Natural killer cell (primary cell): ENCODE measurements at regions not wholly inside any gene's neighbourhood (a gene's known extent, or its start where the extent isn't known, plus 50 kb on each side); places are given as distances from the start of the nearest gene placed in this dataset.

Experiments used
- ATAC-seq, 3 donors: fragments of 150-1000 bp in 2 of 3; fragments of 200-7000 bp in 1 of 3; cut with Tn5 transposase; 1 replicate in 1 of 3; 2 replicates in 2 of 3; pipeline ENCODE4 v1.10.0; 2021; ENCODE audit warnings: mild to moderate bottlenecking in 2 of 3, moderate library complexity in 2 of 3
- DNase-seq, 2 donors: peaks; one replicate each; pipeline versions ENCODE4 v3.0.0 to v3.0.0-alpha.2; 2013 to 2021; ENCODE audit warnings: mixed read lengths in 1 of 2
- H3K27ac ChIP-seq: one replicate; pipeline ENCODE4 v1.5.1; 2013; ENCODE audit warnings: mild to moderate bottlenecking, low read length
- H3K27me3 ChIP-seq: one replicate; pipeline ENCODE4 v1.6.1; 2013; ENCODE audit warnings: low read length; ENCODE audit not compliant: control insufficient read depth, insufficient read depth
- H3K36me3 ChIP-seq: one replicate; pipeline ENCODE4 v1.6.1; 2013; ENCODE audit warnings: low read length; ENCODE audit not compliant: control insufficient read depth, insufficient read depth
- H3K4me1 ChIP-seq: one replicate; pipeline ENCODE4 v1.6.1; 2013; ENCODE audit warnings: low read length; ENCODE audit not compliant: control insufficient read depth, insufficient read depth
- H3K4me3 ChIP-seq: one replicate; pipeline ENCODE4 v1.5.1; 2013; ENCODE audit warnings: low read length
- H3K9me3 ChIP-seq: one replicate; pipeline ENCODE4 v1.6.1; 2013; ENCODE audit warnings: low read length; ENCODE audit not compliant: control insufficient read depth, insufficient read depth
- H3K27ac Mint-ChIP-seq, 2 donors: one replicate each; pipeline ENCODE4 v1.8.0; 2022; ENCODE audit warnings: mild to moderate bottlenecking in 2 of 2, mixed read lengths in 2 of 2, moderate library complexity in 1 of 2
- H3K27me3 Mint-ChIP-seq, 2 donors: one replicate each; pipeline ENCODE4 v1.8.0; 2022; ENCODE audit warnings: low read depth in 2 of 2, mixed read lengths in 2 of 2
- H3K36me3 Mint-ChIP-seq: one replicate; pipeline ENCODE4 v1.8.0; 2022; ENCODE audit warnings: mixed read lengths
- H3K4me1 Mint-ChIP-seq, 2 donors: one replicate each; pipeline ENCODE4 v1.8.0; 2022; ENCODE audit warnings: mixed read lengths in 2 of 2
- H3K4me3 Mint-ChIP-seq: one replicate; pipeline ENCODE4 v1.8.0; 2022; ENCODE audit warnings: mild to moderate bottlenecking, moderate library complexity, mixed read lengths
- H3K9me3 Mint-ChIP-seq, 2 donors: one replicate each; pipeline ENCODE4 v1.8.0; 2022; ENCODE audit warnings: mixed read lengths in 2 of 2
- WGBS: methylation state at CpG from one replicate; pipeline ENCODE4 v1.1.7; 2013; ENCODE audit warnings: missing lambda C conversion rate; ENCODE audit not compliant: insufficient coverage; 5-methylcytosine and 5-hydroxymethylcytosine counted together
- intact Hi-C: fragments of 100-400 bp; cut with micrococcal nuclease; formaldehyde crosslinking; loops from one replicate; pipeline ENCODE4 v1.14.2; 2022
- TF ChIP-seq, protein P1 (sequence below): fragments of 200-600 bp; IDR thresholded peaks from one replicate; pipeline ENCODE4 v1.8.0; 2022; ENCODE audit warnings: antibody characterized with exemption

DNA sequence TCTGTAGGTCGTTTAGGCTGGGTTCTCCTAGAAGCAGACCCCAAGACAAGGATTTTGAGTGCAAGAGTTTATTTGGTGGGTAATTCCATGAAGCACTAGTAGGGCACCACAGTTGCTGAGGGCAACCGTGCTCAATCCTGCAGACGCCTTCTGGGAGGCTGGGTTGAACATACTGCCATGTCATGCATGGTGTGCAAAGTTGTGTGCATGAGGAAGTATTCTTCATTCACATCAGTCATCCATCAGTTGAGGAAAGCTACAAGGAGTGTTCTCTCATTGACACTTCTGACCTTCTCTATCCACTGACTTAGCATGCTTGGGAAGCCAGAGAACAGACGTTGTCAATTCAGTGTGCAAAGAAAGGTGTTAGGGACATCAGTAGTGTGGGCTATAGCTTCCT lies 179.2 kb downstream of the PTPN11 start:
- DNase-seq (no peak), ATAC-seq (no peak)
- H3K27ac Mint-ChIP-seq: no peak overlapping the region
- intact Hi-C loops: no loop called here
- H3K27ac ChIP-seq: no peak overlapping the region
- H3K4me1 Mint-ChIP-seq: no peaks in the 10 kb centered on the region
- H3K4me1 ChIP-seq: no peaks in the 10 kb centered on the region
- H3K27me3 Mint-ChIP-seq: peaks cover 20 to 67% of the 10 kb centered on the region in 2 donors
- no peaks in the 10 kb centered on the region for H3K36me3 ChIP-seq
- H3K36me3 Mint-ChIP-seq: no peaks in the 10 kb centered on the region
- H3K4me3 Mint-ChIP-seq: no peak overlapping the region
- TF ChIP-seq, protein P1, sequence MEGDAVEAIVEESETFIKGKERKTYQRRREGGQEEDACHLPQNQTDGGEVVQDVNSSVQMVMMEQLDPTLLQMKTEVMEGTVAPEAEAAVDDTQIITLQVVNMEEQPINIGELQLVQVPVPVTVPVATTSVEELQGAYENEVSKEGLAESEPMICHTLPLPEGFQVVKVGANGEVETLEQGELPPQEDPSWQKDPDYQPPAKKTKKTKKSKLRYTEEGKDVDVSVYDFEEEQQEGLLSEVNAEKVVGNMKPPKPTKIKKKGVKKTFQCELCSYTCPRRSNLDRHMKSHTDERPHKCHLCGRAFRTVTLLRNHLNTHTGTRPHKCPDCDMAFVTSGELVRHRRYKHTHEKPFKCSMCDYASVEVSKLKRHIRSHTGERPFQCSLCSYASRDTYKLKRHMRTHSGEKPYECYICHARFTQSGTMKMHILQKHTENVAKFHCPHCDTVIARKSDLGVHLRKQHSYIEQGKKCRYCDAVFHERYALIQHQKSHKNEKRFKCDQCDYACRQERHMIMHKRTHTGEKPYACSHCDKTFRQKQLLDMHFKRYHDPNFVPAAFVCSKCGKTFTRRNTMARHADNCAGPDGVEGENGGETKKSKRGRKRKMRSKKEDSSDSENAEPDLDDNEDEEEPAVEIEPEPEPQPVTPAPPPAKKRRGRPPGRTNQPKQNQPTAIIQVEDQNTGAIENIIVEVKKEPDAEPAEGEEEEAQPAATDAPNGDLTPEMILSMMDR: no peak
- H3K9me3 Mint-ChIP-seq: no peaks in the 10 kb centered on the region
- H3K9me3 ChIP-seq: no peaks in the 10 kb centered on the region
- 75% methylated on average over 4 of the region's 4 CpGs for WGBS
- H3K4me3 ChIP-seq: no peak overlapping the region
- no peaks in the 10 kb centered on the region for H3K27me3 ChIP-seq

DNA sequence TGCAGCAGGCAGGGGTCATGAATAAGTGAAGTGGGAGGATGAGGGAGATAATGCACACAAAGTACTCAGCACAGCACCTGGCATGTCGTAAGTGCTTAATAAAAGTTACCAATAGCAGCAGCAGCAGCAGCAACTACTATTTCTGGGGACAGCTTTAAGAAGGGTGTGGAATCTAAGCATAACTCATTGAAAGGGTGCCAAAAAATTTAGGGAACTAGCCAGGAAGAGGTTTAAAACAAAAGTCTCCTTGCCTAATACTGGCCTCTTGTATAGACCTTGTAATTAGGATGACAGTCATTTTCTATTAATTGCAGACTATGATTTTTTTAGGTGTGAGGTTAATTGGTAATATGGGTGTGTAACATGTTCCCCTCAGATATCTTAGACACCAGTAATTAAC lies 179.9 kb downstream of the PTPN11 start:
- Histone ChIP-seq H3K36me3 (no peaks in the 10 kb centered on the region), H3K27ac (no peak overlapping the region), H3K9me3 (no peaks in the 10 kb centered on the region), H3K27me3 (no peaks in the 10 kb centered on the region), H3K4me1 (no peaks in the 10 kb centered on the region), H3K4me3 (no peak overlapping the region)
- Mint-ChIP-seq H3K27me3 (peaks cover 20 to 61% of the 10 kb centered on the region in 2 donors), H3K36me3 (no peaks in the 10 kb centered on the region), H3K4me1 (no peaks in the 10 kb centered on the region), H3K9me3 (no peaks in the 10 kb centered on the region), H3K4me3 (no peak overlapping the region), H3K27ac (no peak overlapping the region)
- no peak for DNase-seq
- intact Hi-C loops: no loop called here
- WGBS: 85% methylated on average over 1 of the region's 1 CpG
- TF ChIP-seq, protein P1: no peak
- no peak for ATAC-seq

DNA sequence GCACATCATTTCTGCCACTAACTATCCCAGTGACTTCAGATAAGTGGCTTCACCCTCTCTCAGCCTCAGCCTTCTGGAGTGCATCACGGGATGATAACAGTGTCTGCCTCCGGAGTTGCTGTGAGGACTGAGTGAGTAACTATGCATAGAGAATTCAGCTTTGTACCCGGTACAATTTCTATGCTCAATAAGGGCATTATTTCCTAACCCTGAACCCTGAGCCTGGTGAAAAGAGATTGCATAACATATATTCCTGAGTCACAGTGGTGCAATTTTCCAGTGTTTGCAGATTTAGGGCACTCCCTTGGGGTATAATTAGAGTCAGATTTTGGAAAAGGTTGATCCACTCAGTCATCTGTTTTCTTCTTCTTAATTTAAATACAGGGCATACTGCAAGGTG lies 181.1 kb downstream of the PTPN11 start:
- no peak for ATAC-seq
- Histone ChIP-seq H3K27ac (no peak overlapping the region), H3K4me3 (no peak overlapping the region), H3K36me3 (no peaks in the 10 kb centered on the region), H3K9me3 (no peaks in the 10 kb centered on the region), H3K4me1 (no peaks in the 10 kb centered on the region), H3K27me3 (no peaks in the 10 kb centered on the region)
- Mint-ChIP-seq H3K4me1 (no peaks in the 10 kb centered on the region), H3K27ac (no peak overlapping the region), H3K27me3 (peaks cover 18 to 64% of the 10 kb centered on the region in 2 donors), H3K36me3 (no peaks in the 10 kb centered on the region), H3K4me3 (no peak overlapping the region), H3K9me3 (no peaks in the 10 kb centered on the region)
- TF ChIP-seq, protein P1: no peak
- DNase-seq: no peak
- WGBS: 70% methylated on average over 3 of the region's 3 CpGs
- intact Hi-C loops: no loop called here

DNA sequence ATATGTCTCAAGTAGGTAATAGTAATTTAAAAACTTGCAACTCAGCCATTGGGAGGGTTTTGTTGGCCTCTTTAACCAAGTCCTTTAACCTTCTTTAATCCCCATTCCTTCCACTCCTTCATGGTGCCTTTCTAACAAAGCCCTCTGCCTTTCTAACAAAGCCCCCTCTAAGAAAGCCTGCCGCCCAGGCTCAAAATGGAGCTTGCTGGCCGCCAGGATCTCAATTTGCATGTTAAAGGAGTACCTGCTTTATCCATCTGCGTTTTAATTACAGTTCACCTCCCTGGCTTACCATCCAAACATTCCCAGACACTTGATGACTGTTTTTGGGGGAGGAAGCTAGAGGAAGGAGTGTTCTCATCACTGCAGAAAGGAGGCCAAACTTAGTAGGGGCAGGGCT lies 183.4 kb downstream of the PTPN11 start:
- Mint-ChIP-seq H3K36me3 (no peaks in the 10 kb centered on the region), H3K4me3 (no peak overlapping the region), H3K4me1 (no peaks in the 10 kb centered on the region), H3K27ac (no peak overlapping the region), H3K9me3 (no peaks in the 10 kb centered on the region), H3K27me3 (peaks cover 6 to 64% of the 10 kb centered on the region in 2 donors)
- intact Hi-C loops: no loop called here
- H3K27ac ChIP-seq: no peak overlapping the region
- H3K4me1 ChIP-seq: no peaks in the 10 kb centered on the region
- DNase-seq: no peak
- H3K27me3 ChIP-seq: no peaks in the 10 kb centered on the region
- WGBS: 66% methylated on average over 2 of the region's 3 CpGs
- TF ChIP-seq, protein P1: no peak
- ATAC-seq: no peak
- H3K36me3 ChIP-seq: no peaks in the 10 kb centered on the region
- H3K9me3 ChIP-seq: no peaks in the 10 kb centered on the region
- H3K4me3 ChIP-seq: no peak overlapping the region
